ENCODE measurements at regions not wholly inside any gene's neighbourhood (a gene's known extent, or its start where the extent isn't known, plus 50 kb on each side); places are given as distances from the start of the nearest gene placed in this dataset.

- Histone ChIP-seq H2AFZ (ENCODE audit: low read length) (no peak overlapping the region), H3K4me2 (ENCODE audit: insufficient read depth in 1 of 2, low read depth in 2 of 2, low read length in 2 of 2) (no peak overlapping the region), H4K91ac (replicated peaks; ENCODE audit: insufficient read length, low read length) (no peak overlapping the region), H3K18ac (ENCODE audit: extremely low read depth, low read length) (no peak overlapping the region), H3K79me2 (ENCODE audit: control insufficient read depth in 1 of 2, insufficient read depth in 2 of 2, low read length in 2 of 2) (no peaks in the 10 kb centered on the region), H3K14ac (ENCODE audit: insufficient read length) (peak overlapping the region; percentile 3), H3K4me3 (ENCODE audit: extremely low read depth in 1 of 4, insufficient read depth in 2 of 4, low read depth in 3 of 4, low read length in 4 of 4) (no peak overlapping the region), H3K27ac (ENCODE audit: low read depth, low read length) (no peak overlapping the region), H3K36me3 (ENCODE audit: control insufficient read depth in 2 of 4, insufficient read depth in 4 of 4, low read length in 3 of 4) (no peaks in the 10 kb centered on the region), H4K20me1 (replicated peaks in 1 of 2; ENCODE audit: control insufficient read depth in 1 of 2, insufficient read depth in 2 of 2, low read length in 2 of 2) (no peaks in the 10 kb centered on the region), H3K23ac (ENCODE audit: insufficient read length) (no peak overlapping the region), H2BK15ac (ENCODE audit: low read length) (no peak overlapping the region), H3K23me2 (ENCODE audit: low read depth, low read length) (no peaks in the 10 kb centered on the region), H3K9ac (replicated peaks in 1 of 4; ENCODE audit: extremely low read depth in 1 of 4, low read depth in 3 of 4, low read length in 3 of 4) (no peak overlapping the region), H3K79me1 (ENCODE audit: low read depth, low read length) (no peaks in the 10 kb centered on the region), H2BK12ac (ENCODE audit: low read depth, low read length) (no peak overlapping the region), H4K8ac (ENCODE audit: extremely low read depth, insufficient read depth, low read length) (peak overlapping the region; percentile 29; the same call in 1 of the 2 replicates), H3K56ac (replicated peaks; ENCODE audit: insufficient read length, low read depth, low read length) (no peak overlapping the region), H4K5ac (ENCODE audit: insufficient read length, low read depth, low read length) (no peak overlapping the region), H3K4me1 (replicated peaks in 1 of 4; ENCODE audit: control insufficient read depth in 3 of 4, insufficient read depth in 4 of 4, low read length in 3 of 4) (no peaks in the 10 kb centered on the region), H3K4ac (replicated peaks; ENCODE audit: insufficient read length, low read depth, low read length) (no peak overlapping the region), H3K27me3 (replicated peaks in 1 of 4; ENCODE audit: control insufficient read depth in 3 of 4, extremely low read depth in 1 of 4, insufficient read depth in 3 of 4, low read length in 3 of 4) (no peaks in the 10 kb centered on the region), H3K9me3 (ENCODE audit: insufficient read depth in 2 of 2, low read depth in 1 of 2, low read length in 1 of 2) (no peaks in the 10 kb centered on the region), H2BK20ac (ENCODE audit: low read length) (no peak overlapping the region), H2BK120ac (replicated peaks; ENCODE audit: low read depth, low read length) (no peak overlapping the region), H2BK5ac (ENCODE audit: low read depth, low read length) (no peak overlapping the region), H2AK5ac (ENCODE audit: low read depth, low read length) (no peak overlapping the region)
- POLR2A ChIA-PET (ENCODE audit: partially characterized antibody) = no interaction called here
- no peak for DNase-seq (ENCODE audit: low read depth in 1 of 2, low spot score in 2 of 2)
- 89% methylated on average over 6 of the region's 6 CpGs; no CpG with 5 or more reads in 1 of the 2 experiments for WGBS, 2 experiments (ENCODE audit: extremely low coverage in 1 of 2, insufficient coverage in 1 of 2, insufficient read length in 1 of 2, insufficient replicate concordance in 2 of 2, low coverage in 1 of 2, low lambda C conversion rate in 2 of 2, missing lambda C conversion rate in 1 of 2)
- CTCF ChIA-PET (ENCODE audit: partially characterized antibody) = interaction anchor here (1.2 to 1.3 kb wide), 2 partner anchors 9 to 53 kb away, joined by 3 read pairs; no protein-coding TSS in a partner anchor
- FAIRE-seq = no peak
- TF ChIP-seq POLR2AphosphoS5 (IDR thresholded peaks at IDR 0.05; ENCODE audit: low read depth, low read length) (no peak), NRF1 (IDR thresholded peaks at IDR 0.05; ENCODE audit: low read depth, low read length) (no peak), SRF (IDR thresholded peaks at IDR 0.05; ENCODE audit: low read depth, low read length) (no peak), MAFK (IDR thresholded peaks at IDR 0.05; ENCODE audit: low read depth, low read length) (no peak), NANOG (IDR thresholded peaks at IDR 0.05; ENCODE audit: insufficient read depth, low read depth, low read length, poor library complexity, severe bottlenecking) (no peak), CBX5 (IDR thresholded peaks at IDR 0.05; ENCODE audit: low read depth, low read length) (no peak), TEAD4 (IDR thresholded peaks at IDR 0.05; ENCODE audit: low read depth, low read length) (no peak), YY1 (IDR thresholded peaks at IDR 0.05; ENCODE audit: low read depth, low read length) (no peak), HDAC2 (IDR thresholded peaks at IDR 0.05; ENCODE audit: borderline replicate concordance in 1 of 2, low read depth in 2 of 2, low read length in 2 of 2) (no peak), MAX (IDR thresholded peaks at IDR 0.05) (no peak), CTBP2 (IDR thresholded peaks at IDR 0.05; ENCODE audit: borderline replicate concordance, insufficient read depth, insufficient read length, low read length) (no peak)
Measured at GRCh38 chr4:155603360-155603891, 63.2 kb upstream of the GUCY1A1 start.

Data from H1 (cell line).